GM12892 (cell line): ENCODE measurements at regions not wholly inside any gene's neighbourhood (a gene's known extent, or its start where the extent isn't known, plus 50 kb on each side); places are given as distances from the start of the nearest gene placed in this dataset.
A peak's percentile ranks its signal among the peaks of the same experiment; 100 is the strongest.

Experiments
- DNase-seq: peaks from one replicate; pipeline ENCODE4 v3.0.0; 2011; ENCODE audit not compliant: insufficient read length
- FAIRE-seq: peaks from 2 replicates; lab custom pipeline; 2011; peaks lifted over from hg19 to GRCh38; lab: Jason Lieb, UNC
- POLR2A ChIP-seq: IDR thresholded peaks from 2 replicates; pipeline ENCODE4 v1.6.1; 2011; ENCODE audit warnings: low read depth, low read length, control low read depth
- POLR2AphosphoS5 ChIP-seq: IDR thresholded peaks from 2 replicates; pipeline ENCODE4 v1.6.1; 2011; ENCODE audit warnings: low read depth, low read length, control low read depth
- TAF1 ChIP-seq: IDR thresholded peaks from 2 replicates; pipeline ENCODE4 v1.6.1; 2011; ENCODE audit warnings: low read depth, mild to moderate bottlenecking, control low read depth, low read length, borderline replicate concordance

GRCh38 chr6:139603581-139603980 lies 229.1 kb upstream of the CITED2 start:
- FAIRE-seq (no peak), DNase-seq (no peak)
- TF ChIP-seq POLR2A, result no peak

GRCh38 chr6:139602577-139602976 lies 228.1 kb upstream of the CITED2 start:
- no peak for FAIRE-seq
- TF ChIP-seq POLR2AphosphoS5 (no peak), POLR2A (no peak), TAF1 (no peak)
- DNase-seq, result no peak

- FAIRE-seq (peak; percentile 72), DNase-seq (no peak)
- TF ChIP-seq POLR2AphosphoS5 (no peak), TAF1 (peak; percentile 29; the same call in 1 of the 2 replicates)
Measured at GRCh38 chr6:139600919-139601475, 226.5 kb upstream of the CITED2 start.

GRCh38 chr6:139600343-139600742 lies 225.9 kb upstream of the CITED2 start:
- no peak for FAIRE-seq
- DNase-seq, result no peak
- TF ChIP-seq POLR2AphosphoS5, result no peak
- TF ChIP-seq POLR2A, result no peak
- TF ChIP-seq TAF1, result no peak

- DNase-seq (no peak), FAIRE-seq (no peak)
- no peak for TF ChIP-seq POLR2A
- no peak for TF ChIP-seq TAF1
- no peak for TF ChIP-seq POLR2AphosphoS5
Measured at GRCh38 chr6:139597771-139598755, 223.6 kb upstream of the CITED2 start.

- DNase-seq, result no peak
- no peak for TF ChIP-seq POLR2A
- TF ChIP-seq POLR2AphosphoS5, result no peak
- no peak for TF ChIP-seq TAF1
- FAIRE-seq, result no peak
Measured at GRCh38 chr6:139597087-139597763, 222.8 kb upstream of the CITED2 start.

- DNase-seq (no peak), FAIRE-seq (no peak)
- TF ChIP-seq POLR2AphosphoS5 (no peak), TAF1 (no peak), POLR2A (no peak)
Measured at GRCh38 chr6:139595183-139595582, 220.7 kb upstream of the CITED2 start.

GRCh38 chr6:139594333-139594965 lies 220.0 kb upstream of the CITED2 start:
- FAIRE-seq, result no peak
- TF ChIP-seq TAF1 (no peak), POLR2AphosphoS5 (no peak), POLR2A (no peak)
- no peak for DNase-seq

GRCh38 chr6:139593081-139593480 lies 218.6 kb upstream of the CITED2 start:
- no peak for TF ChIP-seq POLR2A
- TF ChIP-seq POLR2AphosphoS5, result no peak
- no peak for TF ChIP-seq TAF1
- FAIRE-seq, result no peak
- DNase-seq, result no peak

GRCh38 chr6:139592011-139592410 lies 217.6 kb upstream of the CITED2 start:
- DNase-seq, result no peak
- FAIRE-seq, result no peak
- TF ChIP-seq POLR2AphosphoS5 (no peak), POLR2A (no peak)

- TF ChIP-seq POLR2AphosphoS5 (no peak), POLR2A (no peak), TAF1 (no peak)
- DNase-seq (no peak), FAIRE-seq (no peak)
Measured at GRCh38 chr6:139591075-139591865, 216.8 kb upstream of the CITED2 start.
